AG04449 (cell line): ENCODE measurements at regions not wholly inside any gene's neighbourhood (a gene's known extent, or its start where the extent isn't known, plus 50 kb on each side); places are given as distances from the start of the nearest gene placed in this dataset.

Experiments used
- CTCF ChIA-PET: fragments of 350-600 bp; formaldehyde crosslinking; extraction: SDS; loops from one replicate; lab custom pipeline; 2021; ENCODE audit warnings: antibody characterized with exemption; lab: Yijun Ruan, JAX
- POLR2A ChIA-PET: fragments of 400-600, 350-600 bp; formaldehyde crosslinking; extraction: SDS; loops from one replicate; lab custom pipeline; 2020; ENCODE audit warnings: antibody characterized with exemption, inconsistent platforms; lab: Yijun Ruan, JAX
- DNase-seq: peaks from one replicate; pipeline ENCODE4 v3.0.0-alpha.2; 2010; ENCODE audit warnings: low read depth, low spot score
- H3K4me3 ChIP-seq: 2 replicates; pipeline ENCODE4 v1.5.1; 2011; ENCODE audit warnings: low read depth, mild to moderate bottlenecking, control low read depth, low read length
- CTCF ChIP-seq: IDR thresholded peaks from one replicate; pipeline ENCODE4 v1.5.1; 2011; ENCODE audit warnings: mild to moderate bottlenecking, moderate library complexity, low read length, control low read depth, inconsistent platforms; ENCODE audit not compliant: insufficient read depth; ENCODE audit errors: missing control alignments

DNA sequence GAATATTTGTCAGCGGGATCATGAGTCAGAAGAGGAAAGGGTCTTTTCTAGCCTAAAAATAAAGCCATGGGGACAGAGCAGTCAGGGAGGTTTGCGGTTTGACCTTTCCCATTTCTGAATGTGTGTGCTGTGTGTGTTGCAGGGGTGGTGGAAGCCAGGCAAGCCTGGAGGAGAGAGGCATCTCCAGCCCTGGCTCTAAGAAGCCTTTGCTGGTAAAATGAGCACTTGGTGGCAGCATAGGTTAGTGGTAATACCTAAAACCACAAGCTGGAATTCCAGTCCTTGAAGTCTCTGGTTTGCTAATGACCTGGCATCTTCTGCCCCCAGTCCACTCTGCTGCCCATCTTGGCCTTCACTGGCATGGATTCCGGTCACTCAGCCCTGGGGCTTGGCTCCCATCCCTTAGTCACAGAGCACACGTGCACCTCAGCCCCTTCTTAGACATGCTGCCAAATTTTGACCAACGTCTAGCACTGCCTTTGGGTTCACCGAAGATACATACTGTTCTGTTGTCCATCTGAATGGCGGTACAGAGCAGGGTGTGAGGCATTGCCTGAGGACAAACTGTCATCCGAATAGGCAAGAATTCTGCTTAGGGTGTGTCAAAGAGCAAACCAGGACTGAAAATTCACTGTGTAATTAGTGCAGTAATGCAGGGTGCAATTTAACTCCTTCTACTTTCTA, 52.7 kb downstream of the KCNA5 start:
- ChIA-PET POLR2A (no interaction called here), CTCF (interaction anchor here (0.6 to 1.3 kb wide), 4 partner anchors 67 to 701 kb away, joined by 3 read pairs; no protein-coding TSS in a partner anchor)
- no peak for DNase-seq
- peak; percentile 8 for TF ChIP-seq CTCF
- H3K4me3 ChIP-seq = no peak overlapping the region

DNA sequence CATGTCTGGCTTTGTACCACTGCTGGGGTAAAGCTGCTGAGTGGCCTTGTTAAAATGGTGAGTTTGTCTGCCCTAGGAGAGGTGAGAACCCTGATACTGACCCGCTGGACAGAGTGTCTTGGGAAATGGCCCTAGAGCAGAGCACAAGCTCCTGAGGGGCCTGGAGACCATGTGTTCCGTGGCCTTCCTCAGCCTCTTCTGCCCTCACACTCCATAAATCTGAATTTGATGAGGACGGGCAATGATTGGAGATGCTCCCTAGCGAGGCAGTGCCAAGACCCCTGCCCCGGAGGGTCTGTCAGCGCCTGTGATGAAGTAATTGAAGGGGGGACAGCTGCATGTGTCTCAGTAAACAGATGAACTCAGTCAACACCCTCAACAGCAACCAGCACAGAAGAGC, 54.1 kb downstream of the KCNA5 start:
- POLR2A ChIA-PET = no interaction called here
- no peak for TF ChIP-seq CTCF
- CTCF ChIA-PET = interaction anchor here (1.2 to 1.3 kb wide), 2 partner anchors 331 to 413 kb away, joined by 3 read pairs; no protein-coding TSS in a partner anchor
- no peak for DNase-seq
- no peak overlapping the region for H3K4me3 ChIP-seq

DNA sequence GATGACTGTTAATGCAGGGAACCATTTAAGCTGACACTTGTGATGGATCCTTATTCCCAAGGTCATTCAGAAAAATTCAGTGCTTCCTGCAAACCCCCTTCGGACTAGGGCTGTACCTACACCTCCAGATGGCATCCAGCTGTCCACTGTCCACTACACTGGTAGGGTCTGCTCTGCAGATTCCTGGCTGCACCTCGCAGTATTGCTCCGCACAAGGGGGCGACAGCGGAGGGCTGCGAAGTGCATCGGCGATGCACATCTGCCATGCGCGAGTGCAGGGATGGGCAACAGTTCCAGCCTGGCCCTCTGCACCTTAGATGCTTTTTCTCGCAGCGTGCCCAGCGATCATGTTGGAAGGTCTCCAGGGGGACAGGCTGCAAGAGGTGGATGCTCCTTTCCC, 55.5 kb downstream of the KCNA5 start:
- no peak overlapping the region for H3K4me3 ChIP-seq
- DNase-seq = no peak
- ChIA-PET CTCF (no interaction called here), POLR2A (no interaction called here)
- TF ChIP-seq CTCF = no peak

- DNase-seq = no peak
- ChIA-PET POLR2A (no interaction called here), CTCF (interaction anchor here (1.0 kb wide), 1 partner anchor 244 kb away, joined by 3 read pairs; no protein-coding TSS in a partner anchor)
- no peak for TF ChIP-seq CTCF
- H3K4me3 ChIP-seq = no peak overlapping the region
These were observed 55.9 kb downstream of the KCNA5 start for GRCh38 chr12:5099591-5099990.

DNA sequence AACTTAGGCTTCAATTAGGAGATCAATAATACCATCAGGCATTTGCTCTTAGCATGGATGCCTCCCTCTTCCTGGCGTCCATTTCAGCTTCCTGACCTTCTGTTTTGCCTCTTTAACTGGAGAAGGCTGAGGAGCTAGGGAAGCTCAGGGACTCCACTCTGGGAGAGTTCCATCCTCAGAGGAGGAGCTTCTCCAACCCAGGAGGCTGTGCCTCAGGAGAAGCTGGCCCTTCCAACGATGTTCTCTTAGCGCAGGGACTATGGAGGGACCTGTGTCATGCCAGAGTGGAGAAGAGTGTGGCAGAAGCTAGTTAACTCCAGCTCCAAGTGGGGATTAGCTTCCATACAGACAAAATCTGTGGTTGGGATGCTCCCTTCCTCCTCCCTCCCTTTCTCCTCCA, 58.0 kb downstream of the KCNA5 start:
- no peak overlapping the region for H3K4me3 ChIP-seq
- ChIA-PET CTCF (interaction anchor here (0.9 to 1.9 kb wide), 5 partner anchors 12 to 326 kb away, joined by 3 to 8 read pairs (median 4); no protein-coding TSS in a partner anchor), POLR2A (interaction anchor here (0.7 kb wide), 1 partner anchor 70 kb away, joined by 3 read pairs; no protein-coding TSS in a partner anchor)
- no peak for TF ChIP-seq CTCF
- DNase-seq = no peak

- peak; percentile 78 for DNase-seq
- CTCF ChIA-PET = interaction anchor here (0.9 to 1.9 kb wide), 8 partner anchors 9 to 326 kb away, joined by 3 to 8 read pairs (median 4); no protein-coding TSS in a partner anchor
- POLR2A ChIA-PET = interaction anchor here (0.7 kb wide), 1 partner anchor 69 kb away, joined by 3 read pairs; no protein-coding TSS in a partner anchor
- TF ChIP-seq CTCF = no peak
- H3K4me3 ChIP-seq = no peak overlapping the region
These were observed 58.6 kb downstream of the KCNA5 start for GRCh38 chr12:5102261-5102789.
